ENCODE measurements at regions not wholly inside any gene's neighbourhood (a gene's known extent, or its start where the extent isn't known, plus 50 kb on each side); places are given as distances from the start of the nearest gene placed in this dataset.

DNA sequence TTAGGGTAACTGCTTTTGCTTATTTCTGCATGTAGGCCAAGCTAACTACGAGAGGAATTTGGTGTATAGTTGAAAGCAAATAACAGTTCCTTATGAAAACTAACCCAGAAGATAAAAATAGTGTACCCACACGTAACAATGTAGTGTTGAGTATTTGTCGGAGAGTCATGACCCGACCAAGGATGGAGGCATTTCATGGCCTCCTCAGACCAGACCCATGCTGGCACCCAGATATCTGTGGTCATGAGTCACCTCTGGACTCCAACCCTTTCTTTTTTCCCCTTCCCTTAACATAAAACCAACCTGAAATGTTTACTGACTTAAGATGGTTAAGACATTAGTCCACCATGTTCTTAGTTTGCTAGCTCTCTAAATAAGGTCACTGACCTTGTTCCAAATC is 318.7 kb downstream of the NOL4 start:
- TF ChIP-seq POLR2A (IDR thresholded peaks at IDR 0.05; ENCODE audit: low read depth, low read length), result no peak
- no peak for TF ChIP-seq POLR2AphosphoS5 (IDR thresholded peaks at IDR 0.05; ENCODE audit: low read depth, low read length)
